Tibial nerve (tissue), 4 donors: ENCODE measurements at regions not wholly inside any gene's neighbourhood (a gene's known extent, or its start where the extent isn't known, plus 50 kb on each side); places are given as distances from the start of the nearest gene placed in this dataset.

Experiments used
- EP300 ChIP-seq, 2 donors: sonication (generic); formaldehyde crosslinking; IDR thresholded peaks; one replicate each; pipeline ENCODE4 v1.6.1; 2017; ENCODE audit warnings: antibody characterized with exemption in 2 of 2, mild to moderate bottlenecking in 1 of 2
- POLR2A ChIP-seq, 2 donors: fragments of 450-650 bp; IDR thresholded peaks; one replicate each; pipeline ENCODE4 v1.6.1; 2017; ENCODE audit warnings: antibody characterized with exemption in 2 of 2, mild to moderate bottlenecking in 2 of 2, moderate library complexity in 2 of 2
- TF ChIP-seq, protein P1 (sequence below), 5 experiments: fragments of 200-600 bp in 3 of 5; fragments of 450-650 bp in 2 of 5; sonication (generic) in 3 of 5; IDR thresholded peaks; one replicate each; pipeline ENCODE4 v1.5.1; 2016 to 2019; ENCODE audit warnings: antibody characterized with exemption in 5 of 5, mild to moderate bottlenecking in 3 of 5, moderate library complexity in 2 of 5

DNA sequence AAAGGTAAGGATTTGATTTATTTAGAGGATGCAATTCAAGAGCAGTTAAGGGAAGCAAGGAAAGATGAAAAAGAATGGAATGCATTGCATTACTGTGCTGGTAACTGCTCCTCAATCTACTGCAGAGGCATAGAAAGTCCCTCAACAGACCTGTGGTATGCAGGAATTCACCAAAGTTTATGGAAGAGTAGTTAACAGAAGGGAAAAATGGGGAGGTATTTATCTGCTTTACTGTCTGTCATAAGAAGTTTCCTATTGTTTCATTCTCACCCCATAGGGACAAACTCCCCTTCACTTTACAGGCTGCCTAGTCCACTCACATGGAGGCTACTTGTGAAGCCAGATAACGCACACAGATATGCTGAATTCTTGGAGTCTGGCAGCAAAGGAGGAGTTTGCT lies 354.9 kb upstream of the SPRY2 start:
- TF ChIP-seq, protein P1, sequence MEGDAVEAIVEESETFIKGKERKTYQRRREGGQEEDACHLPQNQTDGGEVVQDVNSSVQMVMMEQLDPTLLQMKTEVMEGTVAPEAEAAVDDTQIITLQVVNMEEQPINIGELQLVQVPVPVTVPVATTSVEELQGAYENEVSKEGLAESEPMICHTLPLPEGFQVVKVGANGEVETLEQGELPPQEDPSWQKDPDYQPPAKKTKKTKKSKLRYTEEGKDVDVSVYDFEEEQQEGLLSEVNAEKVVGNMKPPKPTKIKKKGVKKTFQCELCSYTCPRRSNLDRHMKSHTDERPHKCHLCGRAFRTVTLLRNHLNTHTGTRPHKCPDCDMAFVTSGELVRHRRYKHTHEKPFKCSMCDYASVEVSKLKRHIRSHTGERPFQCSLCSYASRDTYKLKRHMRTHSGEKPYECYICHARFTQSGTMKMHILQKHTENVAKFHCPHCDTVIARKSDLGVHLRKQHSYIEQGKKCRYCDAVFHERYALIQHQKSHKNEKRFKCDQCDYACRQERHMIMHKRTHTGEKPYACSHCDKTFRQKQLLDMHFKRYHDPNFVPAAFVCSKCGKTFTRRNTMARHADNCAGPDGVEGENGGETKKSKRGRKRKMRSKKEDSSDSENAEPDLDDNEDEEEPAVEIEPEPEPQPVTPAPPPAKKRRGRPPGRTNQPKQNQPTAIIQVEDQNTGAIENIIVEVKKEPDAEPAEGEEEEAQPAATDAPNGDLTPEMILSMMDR (IDR thresholded peaks at IDR 0.05) = no peak
- TF ChIP-seq POLR2A (IDR thresholded peaks at IDR 0.05) (no peak), EP300 (IDR thresholded peaks at IDR 0.05) (no peak)
